ENCODE measurements at regions not wholly inside any gene's neighbourhood (a gene's known extent, or its start where the extent isn't known, plus 50 kb on each side); places are given as distances from the start of the nearest gene placed in this dataset.

DNA sequence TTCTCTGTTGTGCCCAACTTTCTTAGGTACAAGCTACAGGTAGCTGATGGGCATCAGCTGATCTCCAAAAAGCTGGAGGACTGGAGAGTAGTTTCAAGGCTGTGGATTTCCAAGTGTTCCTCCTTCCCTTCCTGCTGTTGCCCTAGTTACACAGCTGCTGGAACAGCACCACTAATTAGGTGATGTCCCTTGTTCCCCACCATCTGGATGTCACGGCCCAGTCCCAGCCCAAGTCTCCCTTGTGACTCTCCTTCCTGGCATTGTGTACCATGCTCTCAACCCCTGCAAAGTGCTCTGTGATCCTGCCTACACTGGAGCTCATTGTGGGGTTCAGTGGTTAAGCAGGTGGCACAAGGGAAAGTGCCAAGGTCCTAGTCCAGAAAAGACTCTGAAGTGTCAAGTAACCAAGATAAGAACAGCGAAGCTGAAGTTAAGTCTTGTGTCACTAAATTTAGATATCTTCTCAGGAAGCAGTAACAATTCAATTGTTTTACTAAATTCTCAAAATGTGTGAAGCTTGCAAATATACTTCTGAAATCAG lies 604.5 kb downstream of the ISL1 start:
- DNase-seq (no peak), ATAC-seq (no peak)
- Histone ChIP-seq H3K4me3 (no peak overlapping the region), H3K27me3 (no peaks in the 10 kb centered on the region), H3K27ac (no peak overlapping the region), H3K4me1 (no peaks in the 10 kb centered on the region), H3K9me3 (no peaks in the 10 kb centered on the region), H3K36me3 (no peaks in the 10 kb centered on the region)
- intact Hi-C loops (cut with DNase I) = no loop called here
- TF ChIP-seq CTCF (IDR thresholded peaks at IDR 0.05) = no peak

DNA sequence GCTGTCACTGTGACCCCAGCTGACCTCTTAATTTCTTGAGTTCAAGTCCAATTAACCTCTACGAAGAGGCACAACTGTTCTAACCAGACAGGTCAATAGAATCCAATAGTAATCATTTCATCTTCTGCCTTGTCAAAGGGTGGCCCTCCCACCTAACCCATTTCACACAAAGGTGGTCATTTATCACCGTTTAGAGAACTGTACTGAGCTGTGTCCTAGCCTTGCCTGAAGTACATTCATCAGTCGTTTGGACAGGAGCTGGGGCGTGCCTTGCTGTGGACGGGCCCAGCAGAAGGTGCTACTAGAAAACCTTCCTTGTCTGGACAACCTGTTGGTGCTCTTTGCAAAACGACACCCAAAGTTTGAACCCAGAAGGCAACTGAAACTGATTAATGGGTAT lies 605.4 kb downstream of the ISL1 start:
- DNase-seq = no peak
- H3K27me3 ChIP-seq = no peaks in the 10 kb centered on the region
- H3K4me3 ChIP-seq = no peak overlapping the region
- no peaks in the 10 kb centered on the region for H3K36me3 ChIP-seq
- no peak overlapping the region for H3K27ac ChIP-seq
- no peak for ATAC-seq
- TF ChIP-seq CTCF (IDR thresholded peaks at IDR 0.05) = no peak
- H3K9me3 ChIP-seq = no peaks in the 10 kb centered on the region
- intact Hi-C loops (cut with DNase I) = no loop called here
- no peaks in the 10 kb centered on the region for H3K4me1 ChIP-seq

GRCh38 chr5:51990241-51990640 lies 607.0 kb downstream of the ISL1 start:
- TF ChIP-seq CTCF (IDR thresholded peaks at IDR 0.05) = no peak
- Histone ChIP-seq H3K27ac (no peak overlapping the region), H3K27me3 (no peaks in the 10 kb centered on the region), H3K36me3 (no peaks in the 10 kb centered on the region), H3K4me3 (no peak overlapping the region), H3K9me3 (no peaks in the 10 kb centered on the region), H3K4me1 (no peaks in the 10 kb centered on the region)
- no peak for DNase-seq
- intact Hi-C loops (cut with DNase I) = no loop called here
- ATAC-seq = no peak

- ATAC-seq (no peak), DNase-seq (no peak)
- Histone ChIP-seq H3K27ac (no peak overlapping the region), H3K4me3 (no peak overlapping the region), H3K36me3 (no peaks in the 10 kb centered on the region), H3K4me1 (no peaks in the 10 kb centered on the region), H3K9me3 (no peaks in the 10 kb centered on the region), H3K27me3 (no peaks in the 10 kb centered on the region)
- intact Hi-C loops (cut with DNase I) = no loop called here
- no peak for TF ChIP-seq CTCF (IDR thresholded peaks at IDR 0.05)
Measured at GRCh38 chr5:51990661-51991180, 607.5 kb downstream of the ISL1 start.

DNA sequence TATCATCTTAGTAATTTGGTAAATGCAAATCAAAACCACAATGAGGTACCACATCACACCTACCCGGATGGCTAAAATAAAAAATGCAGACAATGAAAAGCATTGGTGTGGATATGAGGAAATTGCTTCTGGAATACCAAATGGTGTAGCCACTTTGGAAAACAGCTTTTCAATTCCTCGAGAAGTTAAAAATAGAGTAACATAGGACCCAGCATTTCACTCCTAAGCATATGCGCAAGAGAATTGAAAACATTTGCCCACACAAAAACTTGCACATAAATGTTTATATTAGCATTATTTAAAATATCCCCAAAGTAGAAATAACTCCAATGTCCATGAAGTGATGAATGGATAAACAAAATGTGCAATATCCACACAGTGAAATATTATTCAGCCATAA lies 608.7 kb downstream of the ISL1 start:
- DNase-seq (no peak), ATAC-seq (no peak)
- intact Hi-C loops (cut with DNase I) = no loop called here
- Histone ChIP-seq H3K9me3 (no peaks in the 10 kb centered on the region), H3K4me3 (no peak overlapping the region), H3K4me1 (no peaks in the 10 kb centered on the region), H3K27ac (no peak overlapping the region), H3K36me3 (no peaks in the 10 kb centered on the region), H3K27me3 (no peaks in the 10 kb centered on the region)
- TF ChIP-seq CTCF (IDR thresholded peaks at IDR 0.05) = no peak

GRCh38 chr5:51995773-51996306 lies 612.6 kb downstream of the ISL1 start:
- H3K27ac ChIP-seq = no peak overlapping the region
- no peaks in the 10 kb centered on the region for H3K27me3 ChIP-seq
- H3K36me3 ChIP-seq = no peaks in the 10 kb centered on the region
- DNase-seq = no peak
- no peak for TF ChIP-seq CTCF (IDR thresholded peaks at IDR 0.05)
- no peaks in the 10 kb centered on the region for H3K9me3 ChIP-seq
- no peaks in the 10 kb centered on the region for H3K4me1 ChIP-seq
- no peak overlapping the region for H3K4me3 ChIP-seq
- no peak for ATAC-seq
- intact Hi-C loops (cut with DNase I) = no loop called here

All from upper lobe of right lung (tissue), 1 donor.